A549 (cell line): ENCODE measurements at regions not wholly inside any gene's neighbourhood (a gene's known extent, or its start where the extent isn't known, plus 50 kb on each side); places are given as distances from the start of the nearest gene placed in this dataset.

ENCODE experiments used
- RNF2 ChIP-seq: fragments of 200-600 bp; sonication (generic); IDR thresholded peaks from 2 replicates; pipeline ENCODE4 v1.6.1; 2016; ENCODE audit warnings: low read depth, mild to moderate bottlenecking, antibody characterized with exemption, moderate library complexity, borderline replicate concordance
- TF ChIP-seq, protein P1 (sequence below): fragments of >200 bp; sonication (Bioruptor Twin); formaldehyde crosslinking; IDR thresholded peaks from 3 replicates; pipeline ENCODE4 v1.5.1; 2016

GRCh38 chr13:107881362-107881761 is 334.0 kb downstream of the LIG4 start:
- TF ChIP-seq, protein P1, sequence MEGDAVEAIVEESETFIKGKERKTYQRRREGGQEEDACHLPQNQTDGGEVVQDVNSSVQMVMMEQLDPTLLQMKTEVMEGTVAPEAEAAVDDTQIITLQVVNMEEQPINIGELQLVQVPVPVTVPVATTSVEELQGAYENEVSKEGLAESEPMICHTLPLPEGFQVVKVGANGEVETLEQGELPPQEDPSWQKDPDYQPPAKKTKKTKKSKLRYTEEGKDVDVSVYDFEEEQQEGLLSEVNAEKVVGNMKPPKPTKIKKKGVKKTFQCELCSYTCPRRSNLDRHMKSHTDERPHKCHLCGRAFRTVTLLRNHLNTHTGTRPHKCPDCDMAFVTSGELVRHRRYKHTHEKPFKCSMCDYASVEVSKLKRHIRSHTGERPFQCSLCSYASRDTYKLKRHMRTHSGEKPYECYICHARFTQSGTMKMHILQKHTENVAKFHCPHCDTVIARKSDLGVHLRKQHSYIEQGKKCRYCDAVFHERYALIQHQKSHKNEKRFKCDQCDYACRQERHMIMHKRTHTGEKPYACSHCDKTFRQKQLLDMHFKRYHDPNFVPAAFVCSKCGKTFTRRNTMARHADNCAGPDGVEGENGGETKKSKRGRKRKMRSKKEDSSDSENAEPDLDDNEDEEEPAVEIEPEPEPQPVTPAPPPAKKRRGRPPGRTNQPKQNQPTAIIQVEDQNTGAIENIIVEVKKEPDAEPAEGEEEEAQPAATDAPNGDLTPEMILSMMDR: no peak
- no peak for TF ChIP-seq RNF2
